Panc1 (cell line): ENCODE measurements at regions not wholly inside any gene's neighbourhood (a gene's known extent, or its start where the extent isn't known, plus 50 kb on each side); places are given as distances from the start of the nearest gene placed in this dataset.

Experiments
- ATAC-seq: fragments of 200-7000 bp; cut with Tn5 transposase; 2 replicates; pipeline ENCODE4 v1.9.1; 2020; ENCODE audit warnings: mild to moderate bottlenecking, moderate library complexity
- BruUV-seq: library from RNA; stranded (reverse); fragments of 400-500 nt; replicated peaks from 2 replicates; lab custom pipeline; 2021; lab: Mats Ljungman, UMichigan
- CTCF ChIA-PET: fragments of 300-600 bp; sonication (Branson Sonifier 250); formaldehyde crosslinking; loops from one replicate; lab custom pipeline; 2022; ENCODE audit warnings: antibody characterized with exemption; lab: Charles Lee
- POLR2A ChIA-PET: fragments of 300-600 bp; sonication (Branson Sonifier 250); formaldehyde crosslinking; loops from one replicate; lab custom pipeline; 2022; ENCODE audit warnings: antibody characterized with exemption; lab: Charles Lee
- DNase-seq: peaks from one replicate; pipeline ENCODE4 v3.0.0-alpha.2; 2010; ENCODE audit warnings: low read depth, low spot score
- H3K27ac ChIP-seq: 2 replicates; pipeline ENCODE4 v1.5.1; 2011; ENCODE audit warnings: mild to moderate bottlenecking, low read length, inconsistent platforms
- H3K27me3 ChIP-seq: fragments of 200-500 bp; sonication (Bioruptor generic); 2 replicates; pipeline ENCODE4 v1.6.0; 2014; ENCODE audit warnings: low read length, inconsistent platforms; ENCODE audit not compliant: control insufficient read depth, insufficient read depth
- H3K36me3 ChIP-seq: fragments of 200-500 bp; sonication (Bioruptor generic); 2 replicates; pipeline ENCODE4 v1.5.1; 2014; ENCODE audit warnings: inconsistent platforms, mild to moderate bottlenecking, low read length, moderate library complexity; ENCODE audit not compliant: control insufficient read depth, insufficient read depth
- H3K4me1 ChIP-seq: 2 replicates; pipeline ENCODE4 v1.5.1; 2011; ENCODE audit warnings: inconsistent platforms, mild to moderate bottlenecking, low read length, moderate library complexity; ENCODE audit not compliant: control insufficient read depth, insufficient read depth
- H3K4me3 ChIP-seq, 2 experiments: 2 replicates each; pipeline ENCODE4 v1.5.1; 2011 to 2012; ENCODE audit warnings: low read depth in 2 of 2, low read length in 2 of 2, mild to moderate bottlenecking in 2 of 2, inconsistent platforms in 1 of 2, moderate library complexity in 1 of 2
- H3K9me3 ChIP-seq: fragments of 200-500 bp; sonication (Bioruptor generic); 2 replicates; pipeline ENCODE4 v1.5.1; 2014; ENCODE audit warnings: low read depth, mild to moderate bottlenecking, inconsistent platforms, low read length, moderate library complexity; ENCODE audit not compliant: control insufficient read depth, insufficient read depth
- POLR2AphosphoS5 ChIP-seq: IDR thresholded peaks from 2 replicates; pipeline ENCODE4 v1.6.1; 2012; ENCODE audit warnings: mild to moderate bottlenecking, low read depth, low read length, moderate library complexity
- SIN3A ChIP-seq: IDR thresholded peaks from 2 replicates; pipeline ENCODE4 v1.6.1; 2012; ENCODE audit warnings: low read depth, mild to moderate bottlenecking, low read length, moderate library complexity, borderline replicate concordance; ENCODE audit not compliant: insufficient read depth
- TCF7L2 ChIP-seq: IDR thresholded peaks from 2 replicates; pipeline ENCODE4 v1.6.1; 2011; ENCODE audit warnings: mild to moderate bottlenecking, low read depth, low read length, inconsistent platforms
- in situ Hi-C: cut with HindIII; loops from 2 replicates; pipeline ENCODE4 v1.10.0; 2016; ENCODE audit warnings: low sequenced_read_pairs, low pct_unique_long_range_greater_than_20kb
- intact Hi-C: fragments of 100-400 bp; cut with micrococcal nuclease; formaldehyde crosslinking; loops from one replicate; pipeline ENCODE4 v1.10.0; 2022; ENCODE audit not compliant: unreplicated experiment
- TF ChIP-seq, protein P1 (sequence below): fragments of 450-650 bp; IDR thresholded peaks from 2 replicates; pipeline ENCODE4 v1.5.1; 2017; ENCODE audit warnings: mild to moderate bottlenecking
- TF ChIP-seq, protein P2 (sequence below), 2 experiments: IDR thresholded peaks; 2 replicates each; pipeline ENCODE4 v1.6.1; 2011 to 2012; ENCODE audit warnings: low read depth in 2 of 2, control low read depth in 1 of 2, low read length in 1 of 2, mild to moderate bottlenecking in 1 of 2, moderate library complexity in 1 of 2; ENCODE audit not compliant: insufficient read depth in 1 of 2

GRCh38 chr18:51998711-51999110 is 341.3 kb upstream of the DCC start:
- BruUV-seq, result no TSS peak
- CTCF ChIA-PET, result no interaction called here
- H3K36me3 ChIP-seq, result no peaks in the 10 kb centered on the region
- H3K4me3 ChIP-seq, result no peak overlapping the region
- no peaks in the 10 kb centered on the region for H3K9me3 ChIP-seq
- no peak overlapping the region for H3K27ac ChIP-seq
- no peak for TF ChIP-seq TCF7L2
- TF ChIP-seq POLR2AphosphoS5, result no peak
- TF ChIP-seq, protein P1, sequence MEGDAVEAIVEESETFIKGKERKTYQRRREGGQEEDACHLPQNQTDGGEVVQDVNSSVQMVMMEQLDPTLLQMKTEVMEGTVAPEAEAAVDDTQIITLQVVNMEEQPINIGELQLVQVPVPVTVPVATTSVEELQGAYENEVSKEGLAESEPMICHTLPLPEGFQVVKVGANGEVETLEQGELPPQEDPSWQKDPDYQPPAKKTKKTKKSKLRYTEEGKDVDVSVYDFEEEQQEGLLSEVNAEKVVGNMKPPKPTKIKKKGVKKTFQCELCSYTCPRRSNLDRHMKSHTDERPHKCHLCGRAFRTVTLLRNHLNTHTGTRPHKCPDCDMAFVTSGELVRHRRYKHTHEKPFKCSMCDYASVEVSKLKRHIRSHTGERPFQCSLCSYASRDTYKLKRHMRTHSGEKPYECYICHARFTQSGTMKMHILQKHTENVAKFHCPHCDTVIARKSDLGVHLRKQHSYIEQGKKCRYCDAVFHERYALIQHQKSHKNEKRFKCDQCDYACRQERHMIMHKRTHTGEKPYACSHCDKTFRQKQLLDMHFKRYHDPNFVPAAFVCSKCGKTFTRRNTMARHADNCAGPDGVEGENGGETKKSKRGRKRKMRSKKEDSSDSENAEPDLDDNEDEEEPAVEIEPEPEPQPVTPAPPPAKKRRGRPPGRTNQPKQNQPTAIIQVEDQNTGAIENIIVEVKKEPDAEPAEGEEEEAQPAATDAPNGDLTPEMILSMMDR, result no peak
- TF ChIP-seq, protein P2, sequence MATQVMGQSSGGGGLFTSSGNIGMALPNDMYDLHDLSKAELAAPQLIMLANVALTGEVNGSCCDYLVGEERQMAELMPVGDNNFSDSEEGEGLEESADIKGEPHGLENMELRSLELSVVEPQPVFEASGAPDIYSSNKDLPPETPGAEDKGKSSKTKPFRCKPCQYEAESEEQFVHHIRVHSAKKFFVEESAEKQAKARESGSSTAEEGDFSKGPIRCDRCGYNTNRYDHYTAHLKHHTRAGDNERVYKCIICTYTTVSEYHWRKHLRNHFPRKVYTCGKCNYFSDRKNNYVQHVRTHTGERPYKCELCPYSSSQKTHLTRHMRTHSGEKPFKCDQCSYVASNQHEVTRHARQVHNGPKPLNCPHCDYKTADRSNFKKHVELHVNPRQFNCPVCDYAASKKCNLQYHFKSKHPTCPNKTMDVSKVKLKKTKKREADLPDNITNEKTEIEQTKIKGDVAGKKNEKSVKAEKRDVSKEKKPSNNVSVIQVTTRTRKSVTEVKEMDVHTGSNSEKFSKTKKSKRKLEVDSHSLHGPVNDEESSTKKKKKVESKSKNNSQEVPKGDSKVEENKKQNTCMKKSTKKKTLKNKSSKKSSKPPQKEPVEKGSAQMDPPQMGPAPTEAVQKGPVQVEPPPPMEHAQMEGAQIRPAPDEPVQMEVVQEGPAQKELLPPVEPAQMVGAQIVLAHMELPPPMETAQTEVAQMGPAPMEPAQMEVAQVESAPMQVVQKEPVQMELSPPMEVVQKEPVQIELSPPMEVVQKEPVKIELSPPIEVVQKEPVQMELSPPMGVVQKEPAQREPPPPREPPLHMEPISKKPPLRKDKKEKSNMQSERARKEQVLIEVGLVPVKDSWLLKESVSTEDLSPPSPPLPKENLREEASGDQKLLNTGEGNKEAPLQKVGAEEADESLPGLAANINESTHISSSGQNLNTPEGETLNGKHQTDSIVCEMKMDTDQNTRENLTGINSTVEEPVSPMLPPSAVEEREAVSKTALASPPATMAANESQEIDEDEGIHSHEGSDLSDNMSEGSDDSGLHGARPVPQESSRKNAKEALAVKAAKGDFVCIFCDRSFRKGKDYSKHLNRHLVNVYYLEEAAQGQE (IDR thresholded peaks at IDR 0.05; ENCODE audit: insufficient read depth in 1 of 2, low read depth in 2 of 2, low read length in 1 of 2), result no peak
- TF ChIP-seq SIN3A, result no peak
- POLR2A ChIA-PET, result no interaction called here
- intact Hi-C loops (no loop called here), in situ Hi-C loops (no loop called here)
- DNase-seq (no peak), ATAC-seq (no peak)
- H3K27me3 ChIP-seq, result no peaks in the 10 kb centered on the region
- H3K4me1 ChIP-seq, result no peaks in the 10 kb centered on the region

- TF ChIP-seq SIN3A, result no peak
- TF ChIP-seq POLR2AphosphoS5, result no peak
- TF ChIP-seq, protein P2 (IDR thresholded peaks at IDR 0.05; ENCODE audit: insufficient read depth in 1 of 2, low read depth in 2 of 2, low read length in 1 of 2), result no peak
- TF ChIP-seq, protein P1, result no peak
- TF ChIP-seq TCF7L2, result no peak
- no TSS peak for BruUV-seq
- intact Hi-C loops, result no loop called here
- H3K27ac ChIP-seq, result no peak overlapping the region
- no peak for ATAC-seq
- H3K36me3 ChIP-seq, result no peaks in the 10 kb centered on the region
- CTCF ChIA-PET, result no interaction called here
- no peaks in the 10 kb centered on the region for H3K4me1 ChIP-seq
- no peaks in the 10 kb centered on the region for H3K27me3 ChIP-seq
- H3K9me3 ChIP-seq, result no peaks in the 10 kb centered on the region
- DNase-seq, result no peak
- no peak overlapping the region for H3K4me3 ChIP-seq
- in situ Hi-C loops, result no loop called here
- POLR2A ChIA-PET, result no interaction called here
These were observed 340.6 kb upstream of the DCC start for GRCh38 chr18:51999351-51999750.
